Heart right ventricle (tissue), 16 donors: ENCODE measurements at regions not wholly inside any gene's neighbourhood (a gene's known extent, or its start where the extent isn't known, plus 50 kb on each side); places are given as distances from the start of the nearest gene placed in this dataset.

Source experiments
- ATAC-seq, 8 donors: fragments of 200-7000 bp; cut with Tn5 transposase; one replicate each; pipeline ENCODE4 v1.9.1; 2020; ENCODE audit warnings: mild to moderate bottlenecking in 8 of 8, moderate library complexity in 8 of 8, moderate number of reproducible peaks in 1 of 8
- DNase-seq, 2 donors: peaks; one replicate each; pipeline ENCODE4 v3.0.0-alpha.2; 2020
- H3K27ac ChIP-seq, 10 donors: fragments of 200-600 bp; sonication (generic) in 2 of 10; one replicate each; pipeline versions ENCODE4 v1.5.0 to v1.8.0; 2020 to 2022; ENCODE audit warnings: mild to moderate bottlenecking in 3 of 10
- H3K27me3 ChIP-seq, 7 donors: fragments of 200-600 bp; one replicate each; pipeline ENCODE4 v1.8.0; 2021 to 2022; ENCODE audit warnings: mild to moderate bottlenecking in 2 of 7
- H3K36me3 ChIP-seq, 9 donors: fragments of 200-600 bp; sonication (generic) in 1 of 9; one replicate each; pipeline versions ENCODE4 v1.5.0 to v1.8.0; 2020 to 2022; ENCODE audit warnings: mild to moderate bottlenecking in 2 of 9
- H3K4me1 ChIP-seq, 9 donors: fragments of 200-600 bp; sonication (generic) in 1 of 9; one replicate each; pipeline versions ENCODE4 v1.5.0 to v1.8.0; 2020 to 2022; ENCODE audit warnings: mild to moderate bottlenecking in 4 of 9
- H3K4me3 ChIP-seq, 10 donors: fragments of 200-600 bp; sonication (generic) in 2 of 10; one replicate each; pipeline versions ENCODE4 v1.5.0 to v1.8.0; 2020 to 2022; ENCODE audit warnings: mild to moderate bottlenecking in 7 of 10, moderate library complexity in 2 of 10
- H3K9me3 ChIP-seq, 11 donors: fragments of 200-600 bp in 10 of 11; sonication (generic) in 2 of 11; one replicate each; pipeline versions ENCODE4 v1.5.0 to v1.8.0; 2013 to 2022; ENCODE audit warnings: mild to moderate bottlenecking in 2 of 11, control low read depth in 1 of 11, moderate library complexity in 1 of 11
- CTCF ChIP-seq, 9 donors: fragments of 200-600 bp; sonication (generic) in 2 of 9; IDR thresholded peaks; one replicate each; pipeline versions ENCODE4 v1.5.0 to v1.8.0; 2021 to 2022; ENCODE audit warnings: antibody characterized with exemption in 9 of 9, mild to moderate bottlenecking in 5 of 9, moderate library complexity in 1 of 9
- WGBS, 2 donors: extraction: QIAGEN DNeasy Blood & Tissue Kit; methylation state at CpG; one replicate each; pipeline ENCODE4 v1.1.7; 2013; ENCODE audit warnings: inconsistent platforms in 1 of 2; 5-methylcytosine and 5-hydroxymethylcytosine counted together
- intact Hi-C, 10 donors: fragments of 100-400 bp; cut with DNase I; formaldehyde crosslinking; loops; one replicate each; pipeline versions ENCODE4 v1.11.1 to v1.14.2; 2022
- donor health status: Arrhythmogenic right ventricular cardiomyopathy.
- donor health status: ischemic (EF 13 %, LVEDD 7.1; RV severe dilation, severe dysfunction).
- donor health status: healthy with polysubstance abuse.
- donor health status: DM: no; HTN: yes; CAD: no.
- donor health status: DM: no; HTN: no; CAD: no.
- donor health status: ischemic (EF 25% LVEDD 6.9; RV normal size, moderate dysfunction).
- donor health status: ischemic (EF 25% LVEDD 5.7; RV mildly dilated, moderate dysfunction).
- donor health status: healthy.
- donor health status: DM: yes; HTN: yes; CAD: no.
- donor health status: Ischemic cardiomyopathy.
- donor health status: ischemic (EF 35%, LVEDD 5.7; RV mildly dilated, moderate dysfunction).
- donor health status: nonischemic (EF 11% LVEDD 7.7; RV severe dilation, severe dysfunction).
- donor health status: DM: yes; HTN: yes; CAD: no.
- donor health status: PGD.
- donor health status: ischemic (EF 29% LVEDD 5.4; RV normal size, mild dysfunction).
- donor health status: nonischemic (EF 23%, LVEDD 6.1; RV moderate dilation, normal function).

- DNase-seq (no peak), ATAC-seq (no peak)
- peaks cover 0 to 12% (median 0%) of the 10 kb centered on the region in 11 donors for H3K9me3 ChIP-seq
- no peak overlapping the region for H3K4me3 ChIP-seq
- no peak for TF ChIP-seq CTCF (IDR thresholded peaks at IDR 0.05)
- no peaks in the 10 kb centered on the region for H3K36me3 ChIP-seq
- H3K27ac ChIP-seq = no peak overlapping the region
- WGBS, 2 donors = 73 to 85% methylated on average over 5 of the region's 5 CpGs
- peaks cover 0 to 33% (median 12%) of the 10 kb centered on the region in 9 donors for H3K4me1 ChIP-seq
- no peaks in the 10 kb centered on the region for H3K27me3 ChIP-seq
- intact Hi-C loops = loop anchor here in 3 of 10 donors (10.0 kb wide), 2 partner anchors 260 to 660 kb away; partner anchors contain the start of gene SNX13 (in 1 of the 3)
These were observed 255.2 kb downstream of the SNX13 start for GRCh38 chr7:17685141-17685540.

GRCh38 chr7:17687361-17687760, 252.9 kb downstream of the SNX13 start:
- TF ChIP-seq CTCF (IDR thresholded peaks at IDR 0.05) = no peak
- no peak overlapping the region for H3K4me3 ChIP-seq
- H3K27ac ChIP-seq = no peak overlapping the region
- H3K27me3 ChIP-seq = no peaks in the 10 kb centered on the region
- 95 to 97% methylated on average over 2 of the region's 2 CpGs for WGBS, 2 donors
- H3K9me3 ChIP-seq = peaks cover 0 to 12% (median 0%) of the 10 kb centered on the region in 11 donors
- peaks cover 0 to 28% (median 8%) of the 10 kb centered on the region in 9 donors for H3K4me1 ChIP-seq
- intact Hi-C loops = loop anchor here in 3 of 10 donors (10.0 kb wide), 2 partner anchors 257 to 657 kb away; partner anchors contain the start of gene SNX13 (in 1 of the 3)
- no peak for DNase-seq
- no peaks in the 10 kb centered on the region for H3K36me3 ChIP-seq
- ATAC-seq = no peak

- 73 to 77% methylated on average over 5 of the region's 5 CpGs for WGBS, 2 donors
- intact Hi-C loops = loop anchor here in 3 of 10 donors (10.0 kb wide), 2 partner anchors 255 to 655 kb away; partner anchors contain the start of gene SNX13 (in 1 of the 3)
- no peak for DNase-seq
- no peak for TF ChIP-seq CTCF (IDR thresholded peaks at IDR 0.05)
- H3K36me3 ChIP-seq = no peaks in the 10 kb centered on the region
- no peak overlapping the region for H3K27ac ChIP-seq
- no peak overlapping the region for H3K4me3 ChIP-seq
- H3K27me3 ChIP-seq = no peaks in the 10 kb centered on the region
- peaks cover 0 to 12% (median 0%) of the 10 kb centered on the region in 11 donors for H3K9me3 ChIP-seq
- H3K4me1 ChIP-seq = peaks cover 0 to 8% (median 0%) of the 10 kb centered on the region in 9 donors
- ATAC-seq = no peak
These were observed 250.9 kb downstream of the SNX13 start for GRCh38 chr7:17689361-17689902.

- TF ChIP-seq CTCF (IDR thresholded peaks at IDR 0.05) = no peak
- DNase-seq (no peak), ATAC-seq (peak in 2 of 8 donors; percentile 11 to 58)
- H3K4me1 ChIP-seq = peaks cover 0 to 2% (median 0%) of the 10 kb centered on the region in 9 donors
- no peak overlapping the region for H3K27ac ChIP-seq
- H3K36me3 ChIP-seq = no peaks in the 10 kb centered on the region
- no peak overlapping the region for H3K4me3 ChIP-seq
- WGBS, 2 donors = 71 to 85% methylated on average over 4 of the region's 4 CpGs
- peaks cover 0 to 12% (median 0%) of the 10 kb centered on the region in 11 donors for H3K9me3 ChIP-seq
- no peaks in the 10 kb centered on the region for H3K27me3 ChIP-seq
- intact Hi-C loops = loop anchor here in 1 of 10 donors (10.0 kb wide), 1 partner anchor 655 kb away; no protein-coding TSS in a partner anchor
These were observed 250.3 kb downstream of the SNX13 start for GRCh38 chr7:17690030-17690429.
